Transverse colon (tissue), 3 donors: ENCODE measurements at regions not wholly inside any gene's neighbourhood (a gene's known extent, or its start where the extent isn't known, plus 50 kb on each side); places are given as distances from the start of the nearest gene placed in this dataset.

Source experiments
- EP300 ChIP-seq: sonication (generic); formaldehyde crosslinking; IDR thresholded peaks from one replicate; pipeline ENCODE4 v1.6.1; 2017; ENCODE audit warnings: antibody characterized with exemption, low read depth
- POLR2A ChIP-seq: fragments of 450-650 bp; IDR thresholded peaks from one replicate; pipeline ENCODE4 v1.6.1; 2016; ENCODE audit warnings: antibody characterized with exemption, mild to moderate bottlenecking, moderate library complexity
- TF ChIP-seq, protein P1 (sequence below), 5 experiments: fragments of 200-600 bp in 3 of 5; fragments of 450-650 bp in 2 of 5; sonication (generic) in 3 of 5; IDR thresholded peaks; 1 replicate in 2 of 5; 2 replicates in 3 of 5; pipeline ENCODE4 v1.5.1; 2016 to 2017; ENCODE audit warnings: antibody characterized with exemption in 5 of 5, inconsistent platforms in 3 of 5, mild to moderate bottlenecking in 2 of 5, moderate library complexity in 1 of 5

- no peak for TF ChIP-seq EP300
- TF ChIP-seq, protein P1, sequence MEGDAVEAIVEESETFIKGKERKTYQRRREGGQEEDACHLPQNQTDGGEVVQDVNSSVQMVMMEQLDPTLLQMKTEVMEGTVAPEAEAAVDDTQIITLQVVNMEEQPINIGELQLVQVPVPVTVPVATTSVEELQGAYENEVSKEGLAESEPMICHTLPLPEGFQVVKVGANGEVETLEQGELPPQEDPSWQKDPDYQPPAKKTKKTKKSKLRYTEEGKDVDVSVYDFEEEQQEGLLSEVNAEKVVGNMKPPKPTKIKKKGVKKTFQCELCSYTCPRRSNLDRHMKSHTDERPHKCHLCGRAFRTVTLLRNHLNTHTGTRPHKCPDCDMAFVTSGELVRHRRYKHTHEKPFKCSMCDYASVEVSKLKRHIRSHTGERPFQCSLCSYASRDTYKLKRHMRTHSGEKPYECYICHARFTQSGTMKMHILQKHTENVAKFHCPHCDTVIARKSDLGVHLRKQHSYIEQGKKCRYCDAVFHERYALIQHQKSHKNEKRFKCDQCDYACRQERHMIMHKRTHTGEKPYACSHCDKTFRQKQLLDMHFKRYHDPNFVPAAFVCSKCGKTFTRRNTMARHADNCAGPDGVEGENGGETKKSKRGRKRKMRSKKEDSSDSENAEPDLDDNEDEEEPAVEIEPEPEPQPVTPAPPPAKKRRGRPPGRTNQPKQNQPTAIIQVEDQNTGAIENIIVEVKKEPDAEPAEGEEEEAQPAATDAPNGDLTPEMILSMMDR (IDR thresholded peaks at IDR 0.05) = no peak
- no peak for TF ChIP-seq POLR2A
These were observed 331.8 kb upstream of the SFSWAP start for GRCh38 chr12:131378861-131379665.
